B cell (primary cell): ENCODE measurements at regions not wholly inside any gene's neighbourhood (a gene's known extent, or its start where the extent isn't known, plus 50 kb on each side); places are given as distances from the start of the nearest gene placed in this dataset.

Experiments
- ATAC-seq: fragments of 200-7000 bp; cut with Tn5 transposase; one replicate; pipeline ENCODE4 v1.10.0; 2021; ENCODE audit warnings: low read depth, mild to moderate bottlenecking, moderate number of reproducible peaks, moderate library complexity
- CTCF ChIA-PET: fragments of 350-600 bp; sonication (Branson Sonifier 250); formaldehyde crosslinking; loops from one replicate; lab custom pipeline; 2021; ENCODE audit warnings: antibody characterized with exemption, inconsistent platforms; lab: Charles Lee
- POLR2A ChIA-PET: fragments of 350-600 bp; sonication (Branson Sonifier 250); formaldehyde crosslinking; loops from one replicate; lab custom pipeline; 2021; ENCODE audit warnings: antibody characterized with exemption; lab: Charles Lee
- DNase-seq: peaks from one replicate; pipeline ENCODE4 v3.0.0; 2013
- H2AFZ ChIP-seq: 2 replicates; pipeline ENCODE4 v1.6.1; 2012; ENCODE audit warnings: mild to moderate bottlenecking, low read depth, low read length; ENCODE audit not compliant: insufficient read depth, poor library complexity, severe bottlenecking
- H3K27ac ChIP-seq, 2 donors: 1 replicate in 1 of 2; 2 replicates in 1 of 2; pipeline ENCODE4 v1.5.1; 2012 to 2013; ENCODE audit warnings: low read length in 2 of 2, mild to moderate bottlenecking in 2 of 2, moderate library complexity in 1 of 2
- H3K27me3 ChIP-seq, 4 experiments: fragments of 200-600 bp in 1 of 4; sonication (generic) in 1 of 4; replicated peaks in 1 of 4; 1 replicate in 2 of 4; 2 replicates in 2 of 4; pipeline versions ENCODE4 v1.6.1 to v1.7.0; 2013 to 2016; ENCODE audit warnings: low read length in 3 of 4, mild to moderate bottlenecking in 2 of 4, mixed read lengths in 1 of 4, moderate library complexity in 1 of 4; ENCODE audit not compliant: insufficient read depth in 4 of 4, control insufficient read depth in 3 of 4; ENCODE audit errors: control extremely low read depth in 1 of 4
- H3K36me3 ChIP-seq, 2 experiments: replicated peaks in 1 of 2; 1 replicate in 1 of 2; 2 replicates in 1 of 2; pipeline versions ENCODE4 v1.6.1 to v1.7.1; 2013; ENCODE audit warnings: low read length in 1 of 2; ENCODE audit not compliant: insufficient read depth in 2 of 2, control insufficient read depth in 1 of 2; ENCODE audit errors: control extremely low read depth in 1 of 2, extremely low read depth in 1 of 2
- H3K4me1 ChIP-seq, 2 donors: fragments of 200-600 bp in 1 of 2; sonication (generic) in 1 of 2; 1 replicate in 1 of 2; 2 replicates in 1 of 2; pipeline versions ENCODE4 v1.5.1 to v1.6.1; 2013 to 2017; ENCODE audit warnings: low read length in 2 of 2; ENCODE audit not compliant: control insufficient read depth in 2 of 2, insufficient read depth in 2 of 2
- H3K4me2 ChIP-seq: replicated peaks from 2 replicates; pipeline ENCODE3; 2012; ENCODE audit warnings: mild to moderate bottlenecking, low read depth, low read length; ENCODE audit not compliant: poor library complexity, severe bottlenecking
- H3K4me3 ChIP-seq, 5 experiments: fragments of 200-600 bp in 1 of 5; sonication (generic) in 1 of 5; 1 replicate in 3 of 5; 2 replicates in 2 of 5; pipeline versions ENCODE4 v1.5.1 to v1.7.0; 2011 to 2016; ENCODE audit warnings: low read length in 4 of 5, mild to moderate bottlenecking in 4 of 5, low read depth in 2 of 5, control low read depth in 1 of 5, moderate library complexity in 1 of 5; ENCODE audit not compliant: insufficient read depth in 1 of 5; ENCODE audit errors: control extremely low read depth in 1 of 5, extremely low read depth in 1 of 5
- H3K79me2 ChIP-seq: fragments of 200-600 bp; sonication (generic); one replicate; pipeline ENCODE4 v1.6.0; 2016; ENCODE audit warnings: low read length; ENCODE audit not compliant: control insufficient read depth, insufficient read depth
- H3K9ac ChIP-seq: fragments of 200-600 bp; sonication (generic); 2 replicates; pipeline ENCODE4 v1.6.1; 2017; ENCODE audit warnings: mild to moderate bottlenecking, low read length, moderate library complexity
- H3K9me3 ChIP-seq, 3 donors: one replicate each; pipeline versions ENCODE4 v1.6.1 to v1.7.1; 2013; ENCODE audit warnings: low read length in 2 of 3; ENCODE audit not compliant: control insufficient read depth in 2 of 3, insufficient read depth in 1 of 3; ENCODE audit errors: control extremely low read depth in 1 of 3
- H4K20me1 ChIP-seq: 2 replicates; pipeline ENCODE4 v1.6.0; 2012; ENCODE audit warnings: mild to moderate bottlenecking, low read length; ENCODE audit not compliant: insufficient read depth, control insufficient read depth, poor library complexity, severe bottlenecking
- H3K27ac Mint-ChIP-seq: one replicate; pipeline ENCODE4 v1.8.0; 2021; ENCODE audit warnings: mixed read lengths
- H3K27me3 Mint-ChIP-seq: one replicate; pipeline ENCODE4 v1.8.0; 2021; ENCODE audit warnings: mixed read lengths
- H3K4me1 Mint-ChIP-seq: one replicate; pipeline ENCODE4 v1.8.0; 2021; ENCODE audit warnings: mixed read lengths
- H3K4me3 Mint-ChIP-seq: one replicate; pipeline ENCODE4 v1.8.0; 2021; ENCODE audit warnings: mixed read lengths
- H3K9me3 Mint-ChIP-seq: one replicate; pipeline ENCODE4 v1.8.0; 2022; ENCODE audit warnings: mixed read lengths; ENCODE audit not compliant: insufficient read depth
- CTCF ChIP-seq: fragments of 200-600 bp; IDR thresholded peaks from one replicate; pipeline ENCODE4 v1.8.0; 2022; ENCODE audit warnings: antibody characterized with exemption, mild to moderate bottlenecking
- EZH2 ChIP-seq: IDR thresholded peaks from 2 replicates; pipeline ENCODE4 v1.6.1; 2012; ENCODE audit warnings: borderline replicate concordance, low read depth, mild to moderate bottlenecking, moderate library complexity, low read length; ENCODE audit not compliant: insufficient read depth, poor library complexity, severe bottlenecking
- WGBS: methylation state at CpG from one replicate; pipeline ENCODE4 v1.1.5; 2013; ENCODE audit warnings: missing lambda C conversion rate; ENCODE audit not compliant: insufficient coverage; 5-methylcytosine and 5-hydroxymethylcytosine counted together
- intact Hi-C: fragments of 100-400 bp; cut with micrococcal nuclease; formaldehyde crosslinking; loops from one replicate; pipeline ENCODE4 v1.10.0; 2022

- H3K79me2 ChIP-seq, result no peaks in the 10 kb centered on the region
- H3K4me3 Mint-ChIP-seq, result no peak overlapping the region
- H3K9me3 Mint-ChIP-seq, result no peaks in the 10 kb centered on the region
- ChIA-PET POLR2A (no interaction called here), CTCF (no interaction called here)
- no peaks in the 10 kb centered on the region for H3K4me1 Mint-ChIP-seq
- peaks cover 3% of the 10 kb centered on the region for H3K27me3 Mint-ChIP-seq
- H3K9ac ChIP-seq, result no peak overlapping the region
- no peak for ATAC-seq
- no peaks in the 10 kb centered on the region for H3K36me3 ChIP-seq
- no peak overlapping the region for H2AFZ ChIP-seq
- H3K4me1 ChIP-seq, result no peaks in the 10 kb centered on the region
- intact Hi-C loops, result no loop called here
- TF ChIP-seq CTCF (no peak), EZH2 (no peak)
- H3K9me3 ChIP-seq, result peaks cover 0 to 33% (median 0%) of the 10 kb centered on the region in 3 donors
- H4K20me1 ChIP-seq, result no peaks in the 10 kb centered on the region
- H3K4me3 ChIP-seq, result no peak overlapping the region
- WGBS, result 66% methylated on average over 38 of the region's 50 CpGs
- no peaks in the 10 kb centered on the region for H3K27me3 ChIP-seq
- no peak overlapping the region for H3K27ac Mint-ChIP-seq
- H3K27ac ChIP-seq, result no peak overlapping the region
- no peak for DNase-seq
- H3K4me2 ChIP-seq, result no peak overlapping the region
Measured at GRCh38 chr2:131753640-131754561, 226.2 kb downstream of the CCDC74A start.
